ENCODE measurements at regions not wholly inside any gene's neighbourhood (a gene's known extent, or its start where the extent isn't known, plus 50 kb on each side); places are given as distances from the start of the nearest gene placed in this dataset.

- no peak for DNase-seq
Measured at GRCh38 chr6:91669154-91669870, 1082.4 kb upstream of the MAP3K7 start.

DNA sequence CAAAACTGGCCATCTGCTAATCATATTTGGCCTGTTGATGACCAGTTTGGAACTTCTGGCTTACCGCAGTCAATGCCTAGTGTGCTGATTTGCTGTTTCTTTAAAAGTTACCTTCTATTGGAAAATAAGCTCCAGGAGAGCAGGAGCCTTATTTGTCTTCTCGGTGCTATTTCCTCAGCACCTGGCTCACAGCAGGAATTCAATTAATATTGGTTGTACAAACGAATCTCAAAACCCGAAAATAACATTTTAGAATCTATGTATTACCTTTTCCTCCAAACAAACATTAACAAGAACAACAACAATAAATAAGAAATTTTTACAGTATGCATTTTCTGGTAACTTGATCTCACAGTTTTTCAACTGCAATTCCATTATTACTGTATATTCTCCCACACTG is 1080.7 kb upstream of the MAP3K7 start:
- DNase-seq: no peak

DNA sequence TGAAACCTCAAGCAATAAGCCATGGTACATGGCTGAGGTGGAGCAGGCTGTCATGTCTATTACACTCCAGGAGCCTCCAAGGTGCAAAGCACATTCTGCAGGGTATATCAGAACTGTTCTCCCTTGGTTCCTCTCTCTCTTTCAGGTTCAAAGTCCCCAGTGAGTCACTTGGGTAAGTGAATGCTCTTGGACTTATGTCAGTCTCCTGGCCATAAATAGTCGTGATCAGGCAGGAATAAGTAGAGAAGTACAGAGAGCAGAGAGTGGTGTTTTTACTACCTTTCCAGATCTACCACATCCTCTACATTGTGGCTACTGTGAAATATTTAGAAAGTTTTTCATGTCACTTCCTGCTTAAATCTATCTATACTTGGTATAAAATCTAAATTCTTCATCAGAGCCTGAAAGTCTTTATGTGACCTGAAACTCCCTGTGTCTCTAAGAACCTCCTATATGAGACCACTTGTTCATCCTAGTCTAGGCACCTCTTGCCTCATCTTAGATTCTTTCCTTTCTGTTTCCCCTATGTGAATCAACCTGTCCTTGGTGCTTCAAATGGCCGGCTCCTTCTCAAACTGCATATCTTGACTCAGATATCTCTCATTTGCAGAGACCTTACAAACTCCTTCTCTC is 1077.6 kb upstream of the MAP3K7 start:
- no peak for DNase-seq

DNA sequence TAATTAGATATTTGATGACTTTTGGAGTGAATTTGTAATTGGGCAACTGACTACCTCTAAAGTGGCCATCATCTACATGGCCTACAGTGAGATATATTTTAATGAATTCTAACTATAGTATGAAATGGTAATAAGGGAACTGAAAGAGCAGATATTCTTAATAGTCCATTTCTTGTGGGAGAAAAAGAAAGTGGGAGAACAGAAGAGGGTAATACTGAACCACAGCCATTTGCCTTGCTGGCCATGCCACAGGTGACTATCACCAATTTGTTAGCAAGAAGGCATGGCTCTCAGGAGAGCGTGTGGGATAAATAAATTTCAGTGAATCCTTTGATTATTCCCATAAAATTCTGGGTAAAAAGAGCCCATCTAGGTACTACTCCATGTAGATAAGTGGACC is 1074.0 kb upstream of the MAP3K7 start:
- no peak for DNase-seq

GRCh38 chr6:91659891-91660290 is 1073.0 kb upstream of the MAP3K7 start:
- DNase-seq: peak; percentile 67

GRCh38 chr6:91654793-91655192 is 1067.9 kb upstream of the MAP3K7 start:
- peak; percentile 2 for DNase-seq

DNA sequence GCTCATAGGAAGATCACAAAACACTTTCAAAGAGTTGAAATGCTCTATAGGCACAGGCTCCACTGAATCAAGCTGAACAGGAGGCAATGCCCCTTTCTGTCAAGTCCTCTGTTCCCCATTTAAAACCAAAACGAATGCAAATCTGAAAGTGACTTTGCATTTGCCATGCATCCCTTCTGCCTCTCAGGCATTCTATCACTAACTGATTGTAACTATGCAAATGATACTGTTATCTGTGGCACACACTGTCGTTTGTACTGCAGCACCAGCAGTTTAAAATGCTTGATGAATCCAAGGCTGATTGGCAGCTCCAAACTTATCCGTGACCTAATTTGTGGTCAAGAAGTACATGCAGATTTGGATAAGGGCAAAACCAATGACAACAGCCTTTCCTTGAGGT is 1067.5 kb upstream of the MAP3K7 start:
- no peak for DNase-seq

DNA sequence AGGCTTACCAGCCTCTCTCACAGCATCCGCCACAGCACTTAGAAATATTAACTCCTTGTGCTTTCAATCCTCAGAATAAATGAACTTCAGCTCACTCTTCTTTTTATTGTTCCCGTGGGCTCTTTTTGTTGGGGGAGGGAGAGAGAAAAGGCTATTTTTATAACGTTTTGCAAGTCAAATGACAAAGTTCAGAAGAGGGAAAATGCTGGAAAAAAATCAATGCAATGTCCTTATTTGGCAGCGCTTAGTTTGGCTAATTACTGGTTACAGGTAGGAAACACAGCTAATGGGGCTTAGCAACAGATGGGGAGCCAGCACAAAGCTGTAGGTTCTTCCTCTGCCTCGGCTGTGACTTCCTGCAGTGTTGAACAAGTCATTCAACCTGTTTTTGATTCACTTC is 1067.0 kb upstream of the MAP3K7 start:
- DNase-seq: no peak

DNA sequence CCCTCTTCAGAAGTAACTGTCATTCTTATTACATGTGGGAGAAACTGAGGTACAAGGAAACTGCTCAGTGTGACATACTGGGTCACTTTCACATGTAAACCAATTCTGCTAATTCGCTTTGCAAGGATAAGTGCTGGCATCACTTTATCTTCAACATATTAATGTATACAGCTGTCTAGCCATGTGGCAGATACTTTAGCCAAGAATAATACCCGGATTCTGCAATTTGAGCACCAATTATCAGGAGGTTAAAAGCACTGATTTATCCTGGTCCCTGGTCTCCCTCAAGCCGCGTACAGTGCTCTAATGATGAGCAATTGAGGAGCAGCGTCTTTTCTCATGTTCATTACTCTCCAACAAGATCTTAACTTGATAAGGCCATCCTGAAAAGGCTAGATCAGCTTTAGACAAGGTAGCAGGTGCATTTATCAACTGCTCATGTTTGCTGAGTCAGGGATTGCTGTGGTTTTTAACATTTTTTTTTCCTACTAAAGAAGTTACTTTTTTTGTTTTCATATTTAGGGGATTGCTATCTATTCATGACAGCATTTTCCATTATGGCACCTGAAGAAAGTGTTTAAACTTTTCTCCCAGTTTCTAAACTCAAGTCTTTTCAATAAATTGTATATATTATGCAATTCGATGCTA is 1066.3 kb upstream of the MAP3K7 start:
- DNase-seq: no peak

GRCh38 chr6:91646649-91647048 is 1059.8 kb upstream of the MAP3K7 start:
- DNase-seq: no peak

DNA sequence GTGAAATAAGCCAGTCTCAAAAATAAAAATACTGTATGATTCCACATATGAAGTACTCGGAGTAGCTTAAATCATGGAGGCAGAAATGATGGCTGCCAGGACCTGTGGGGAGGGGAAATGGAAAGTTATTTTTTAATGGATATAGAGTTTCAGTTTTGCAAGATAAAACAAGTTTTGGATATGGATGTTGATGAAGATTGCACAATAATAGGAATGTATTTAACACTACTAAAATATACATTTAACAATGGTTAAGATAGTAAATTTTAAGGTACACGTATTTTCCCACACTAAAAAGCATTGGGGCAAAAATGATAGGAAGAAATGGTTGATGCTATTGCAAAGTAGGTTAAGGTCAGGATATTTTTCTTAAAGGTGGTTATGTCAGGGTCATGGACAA is 1058.9 kb upstream of the MAP3K7 start:
- no peak for DNase-seq

GRCh38 chr6:91637217-91637616 is 1050.3 kb upstream of the MAP3K7 start:
- DNase-seq: no peak

- DNase-seq: no peak
Measured at GRCh38 chr6:91634791-91635190, 1047.9 kb upstream of the MAP3K7 start.

- DNase-seq: no peak
Measured at GRCh38 chr6:91633374-91634111, 1046.7 kb upstream of the MAP3K7 start.

DNA sequence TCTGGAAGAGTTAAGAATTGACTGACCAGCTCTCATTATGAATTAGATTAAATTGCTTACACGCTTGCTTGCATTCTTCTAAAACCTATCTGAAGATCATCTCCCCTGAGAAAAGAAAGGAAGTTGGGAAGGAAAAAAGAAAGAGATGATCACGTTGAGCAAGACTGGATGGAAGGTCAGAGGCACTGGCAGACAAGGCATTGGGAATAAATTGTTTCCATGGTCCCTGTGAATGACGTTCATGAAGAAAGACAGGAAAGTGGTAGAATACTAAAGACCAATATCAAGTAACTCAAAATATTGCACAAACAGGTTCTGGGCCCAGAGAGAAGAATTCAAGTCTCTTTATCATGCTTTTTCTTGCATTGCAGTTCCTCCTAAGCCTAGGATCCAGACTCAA is 1045.4 kb upstream of the MAP3K7 start:
- DNase-seq: no peak

DNA sequence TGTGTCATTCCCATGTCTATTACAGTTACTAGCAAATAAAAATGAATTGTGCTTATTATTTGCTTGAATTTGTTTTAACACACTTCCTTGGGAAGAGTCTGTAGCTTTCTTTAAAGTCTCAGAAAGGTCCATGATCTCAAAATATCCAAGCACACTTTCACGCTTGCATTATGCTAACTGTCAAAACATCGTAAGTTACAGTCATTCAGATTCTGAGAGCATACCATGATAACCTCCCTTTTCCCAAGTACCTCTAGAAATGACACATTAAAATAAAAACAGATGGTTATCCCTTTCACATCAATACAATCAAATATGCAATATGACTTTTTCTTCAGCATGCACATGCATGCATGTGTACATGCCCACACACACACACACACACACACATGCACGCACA is 1044.4 kb upstream of the MAP3K7 start:
- DNase-seq: no peak

GRCh38 chr6:91626911-91627310 is 1040.0 kb upstream of the MAP3K7 start:
- no peak for DNase-seq

DNA sequence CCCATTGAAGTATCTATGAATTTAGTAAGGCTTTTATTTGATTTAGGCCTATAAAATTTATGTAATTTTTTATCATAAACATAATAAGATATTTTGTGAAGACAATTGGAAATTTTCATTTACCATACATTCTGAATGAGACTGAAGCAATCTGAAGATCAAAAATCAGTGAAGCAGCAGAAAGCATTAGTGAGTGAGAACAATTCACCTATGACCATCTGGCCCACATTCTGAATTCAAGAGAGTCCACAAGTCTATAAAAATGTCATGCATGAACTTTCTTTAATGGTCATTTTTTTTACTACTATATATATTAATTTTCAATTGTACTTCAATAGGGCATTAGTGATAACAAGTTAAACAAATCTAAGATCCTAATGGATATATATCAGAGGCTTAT is 1026.6 kb upstream of the MAP3K7 start:
- DNase-seq: no peak

GRCh38 chr6:91611190-91611589 is 1024.3 kb upstream of the MAP3K7 start:
- DNase-seq: no peak

DNA sequence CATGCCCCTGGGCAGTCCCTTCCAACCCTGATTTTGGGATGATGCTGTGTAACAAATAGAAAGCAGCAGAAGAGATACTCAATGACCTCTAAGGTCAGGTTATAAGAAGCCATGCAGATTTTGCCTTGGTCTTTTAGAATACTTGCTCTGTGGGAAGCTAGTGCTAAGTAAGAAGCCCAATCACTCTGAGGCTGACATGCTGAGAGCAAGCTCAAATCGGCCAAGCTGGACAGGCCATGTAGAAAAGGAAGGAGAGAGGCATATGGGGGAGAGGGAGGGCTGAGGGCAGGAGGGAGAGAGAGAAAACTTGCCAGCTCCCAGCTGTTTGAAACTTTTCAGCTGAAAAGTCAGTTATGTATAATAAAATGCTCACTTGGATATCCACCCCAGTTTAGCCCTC is 1021.6 kb upstream of the MAP3K7 start:
- DNase-seq: no peak

- no peak for DNase-seq
Measured at GRCh38 chr6:91606148-91606901, 1019.5 kb upstream of the MAP3K7 start.

GRCh38 chr6:91600561-91600960 is 1013.7 kb upstream of the MAP3K7 start:
- no peak for DNase-seq

- no peak for DNase-seq
Measured at GRCh38 chr6:91590191-91590590, 1003.3 kb upstream of the MAP3K7 start.
